ENCODE measurements at regions not wholly inside any gene's neighbourhood (a gene's known extent, or its start where the extent isn't known, plus 50 kb on each side); places are given as distances from the start of the nearest gene placed in this dataset.

GRCh38 chr11:23974051-23974450, 522.8 kb upstream of the LUZP2 start:
- no peak for ATAC-seq (ENCODE audit: poor library complexity)
- intact Hi-C loops (cut with DNase I), result no loop called here
- DNase-seq, result no peak

- intact Hi-C loops (cut with DNase I), result no loop called here
- ATAC-seq (ENCODE audit: poor library complexity) (no peak), DNase-seq (no peak)
These were observed 522.3 kb upstream of the LUZP2 start for GRCh38 chr11:23974601-23975000.

GRCh38 chr11:23976426-23976825, 520.4 kb upstream of the LUZP2 start:
- intact Hi-C loops (cut with DNase I), result no loop called here
- ATAC-seq (ENCODE audit: poor library complexity), result no peak
- no peak for DNase-seq

GRCh38 chr11:23976841-23977271, 520.0 kb upstream of the LUZP2 start:
- intact Hi-C loops (cut with DNase I), result no loop called here
- no peak for ATAC-seq (ENCODE audit: poor library complexity)
- DNase-seq, result no peak

GRCh38 chr11:23988381-23989006, 508.4 kb upstream of the LUZP2 start:
- ATAC-seq (ENCODE audit: poor library complexity), result no peak
- no peak for DNase-seq
- intact Hi-C loops (cut with DNase I), result no loop called here

GRCh38 chr11:23990346-23991164, 506.3 kb upstream of the LUZP2 start:
- ATAC-seq (ENCODE audit: poor library complexity), result no peak
- intact Hi-C loops (cut with DNase I), result no loop called here

GRCh38 chr11:23991165-23991539, 505.7 kb upstream of the LUZP2 start:
- intact Hi-C loops (cut with DNase I), result no loop called here
- no peak for DNase-seq
- peak; percentile 43 for ATAC-seq (ENCODE audit: poor library complexity)

More at GRCh38 chr11:23990346-23991164, 506.3 kb upstream of the LUZP2 start:
- no peak for DNase-seq

- DNase-seq (no peak), ATAC-seq (ENCODE audit: poor library complexity) (no peak)
- intact Hi-C loops (cut with DNase I), result no loop called here
These were observed 501.0 kb upstream of the LUZP2 start for GRCh38 chr11:23995891-23996290.

GRCh38 chr11:23997356-23997755, 499.5 kb upstream of the LUZP2 start:
- no peak for DNase-seq
- intact Hi-C loops (cut with DNase I), result no loop called here
- ATAC-seq (ENCODE audit: poor library complexity), result no peak

- ATAC-seq (ENCODE audit: poor library complexity) (no peak), DNase-seq (no peak)
- intact Hi-C loops (cut with DNase I), result no loop called here
These were observed 491.5 kb upstream of the LUZP2 start for GRCh38 chr11:24005202-24005876.

GRCh38 chr11:24043842-24044241, 453.0 kb upstream of the LUZP2 start:
- no peak for ATAC-seq (ENCODE audit: poor library complexity)
- no peak for DNase-seq
- intact Hi-C loops (cut with DNase I), result no loop called here

- intact Hi-C loops (cut with DNase I), result no loop called here
- ATAC-seq (ENCODE audit: poor library complexity) (no peak), DNase-seq (no peak)
These were observed 450.1 kb upstream of the LUZP2 start for GRCh38 chr11:24046731-24047130.

- ATAC-seq (ENCODE audit: poor library complexity) (no peak), DNase-seq (no peak)
- intact Hi-C loops (cut with DNase I), result no loop called here
These were observed 440.8 kb upstream of the LUZP2 start for GRCh38 chr11:24056051-24056450.

GRCh38 chr11:24060125-24060524, 436.7 kb upstream of the LUZP2 start:
- ATAC-seq (ENCODE audit: poor library complexity) (no peak), DNase-seq (no peak)
- intact Hi-C loops (cut with DNase I), result no loop called here

- ATAC-seq (ENCODE audit: poor library complexity), result no peak
- intact Hi-C loops (cut with DNase I), result no loop called here
- DNase-seq, result no peak
These were observed 432.4 kb upstream of the LUZP2 start for GRCh38 chr11:24064309-24064903.

- no peak for DNase-seq
- ATAC-seq (ENCODE audit: poor library complexity), result no peak
- intact Hi-C loops (cut with DNase I), result no loop called here
These were observed 428.7 kb upstream of the LUZP2 start for GRCh38 chr11:24068197-24068596.

- intact Hi-C loops (cut with DNase I), result no loop called here
- DNase-seq (no peak), ATAC-seq (ENCODE audit: poor library complexity) (no peak)
These were observed 426.4 kb upstream of the LUZP2 start for GRCh38 chr11:24070435-24070834.

GRCh38 chr11:24078018-24078417, 418.8 kb upstream of the LUZP2 start:
- ATAC-seq (ENCODE audit: poor library complexity), result no peak
- intact Hi-C loops (cut with DNase I), result no loop called here

GRCh38 chr11:24082241-24082640, 414.6 kb upstream of the LUZP2 start:
- no peak for ATAC-seq (ENCODE audit: poor library complexity)
- DNase-seq, result no peak
- intact Hi-C loops (cut with DNase I), result no loop called here

More at GRCh38 chr11:24078018-24078417, 418.8 kb upstream of the LUZP2 start:
- DNase-seq, result no peak

All from Right ventricle myocardium superior (tissue), 1 donor.